Kidney (tissue), 13 donors: ENCODE measurements at regions not wholly inside any gene's neighbourhood (a gene's known extent, or its start where the extent isn't known, plus 50 kb on each side); places are given as distances from the start of the nearest gene placed in this dataset.

ENCODE experiments used
- DNase-seq, 5 donors: peaks; one replicate each; pipeline ENCODE4 v3.0.0-alpha.2; 2013 to 2020
- FAIRE-seq: peaks from 2 replicates; lab custom pipeline; 2012; peaks lifted over from hg19 to GRCh38; lab: Jason Lieb, UNC
- H3K27ac ChIP-seq, 2 donors: one replicate each; pipeline ENCODE4 v1.7.0; 2013; ENCODE audit warnings: low read depth in 2 of 2, low read length in 2 of 2, inconsistent platforms in 1 of 2
- H3K27me3 ChIP-seq: one replicate; pipeline ENCODE4 v1.7.1; 2013; ENCODE audit warnings: low read length, inconsistent platforms; ENCODE audit not compliant: control insufficient read depth, insufficient read depth
- H3K36me3 ChIP-seq, 3 donors: one replicate each; pipeline versions ENCODE4 v1.7.0 to v1.7.1; 2013; ENCODE audit warnings: low read length in 3 of 3, control low read depth in 1 of 3, inconsistent platforms in 1 of 3; ENCODE audit not compliant: insufficient read depth in 3 of 3, control insufficient read depth in 2 of 3
- H3K4me1 ChIP-seq, 3 donors: one replicate each; pipeline versions ENCODE4 v1.7.0 to v1.7.1; 2013; ENCODE audit warnings: low read length in 3 of 3, inconsistent platforms in 1 of 3, low read depth in 1 of 3; ENCODE audit not compliant: control insufficient read depth in 2 of 3, insufficient read depth in 2 of 3
- H3K4me3 ChIP-seq, 3 donors: one replicate each; pipeline versions ENCODE4 v1.7.0 to v1.8.1; 2013; ENCODE audit warnings: low read length in 3 of 3, control low read depth in 1 of 3, inconsistent platforms in 1 of 3
- H3K9ac ChIP-seq, 3 donors: one replicate each; pipeline versions ENCODE4 v1.7.0 to v1.7.1; 2013; ENCODE audit warnings: low read length in 3 of 3, control low read depth in 1 of 3, inconsistent platforms in 1 of 3
- H3K9me3 ChIP-seq, 3 donors: one replicate each; pipeline versions ENCODE4 v1.7.0 to v1.7.1; 2013; ENCODE audit warnings: low read length in 3 of 3, control low read depth in 1 of 3, inconsistent platforms in 1 of 3; ENCODE audit not compliant: control insufficient read depth in 2 of 3, insufficient read depth in 1 of 3
- CTCF ChIP-seq: IDR thresholded peaks from 3 replicates; pipeline ENCODE4 v1.5.1; 2012; ENCODE audit warnings: mild to moderate bottlenecking, moderate library complexity, borderline replicate concordance; ENCODE audit not compliant: insufficient read depth; ENCODE audit errors: extremely low read depth
- intact Hi-C: fragments of 100-400 bp; cut with DNase I; formaldehyde crosslinking; loops from one replicate; pipeline ENCODE4 v1.11.1; 2022
- donor health status: control.
- donor health status: control.
- donor health status: control.
- donor health status: control.
- donor health status: control.
- donor health status: DM: yes; HTN: yes; CAD: no.
- donor health status: Normal renal cell carcinoma (clear cell type).

- DNase-seq (no peak), FAIRE-seq (no peak)
- Histone ChIP-seq H3K27me3 (no peaks in the 10 kb centered on the region), H3K9me3 (no peaks in the 10 kb centered on the region), H3K4me1 (no peaks in the 10 kb centered on the region), H3K36me3 (no peaks in the 10 kb centered on the region), H3K4me3 (no peak overlapping the region), H3K9ac (no peak overlapping the region), H3K27ac (no peak overlapping the region)
- no peak for TF ChIP-seq CTCF
- intact Hi-C loops, result no loop called here
These were observed 231.6 kb downstream of the FNDC1 start for GRCh38 chr6:159400826-159401225.

DNA sequence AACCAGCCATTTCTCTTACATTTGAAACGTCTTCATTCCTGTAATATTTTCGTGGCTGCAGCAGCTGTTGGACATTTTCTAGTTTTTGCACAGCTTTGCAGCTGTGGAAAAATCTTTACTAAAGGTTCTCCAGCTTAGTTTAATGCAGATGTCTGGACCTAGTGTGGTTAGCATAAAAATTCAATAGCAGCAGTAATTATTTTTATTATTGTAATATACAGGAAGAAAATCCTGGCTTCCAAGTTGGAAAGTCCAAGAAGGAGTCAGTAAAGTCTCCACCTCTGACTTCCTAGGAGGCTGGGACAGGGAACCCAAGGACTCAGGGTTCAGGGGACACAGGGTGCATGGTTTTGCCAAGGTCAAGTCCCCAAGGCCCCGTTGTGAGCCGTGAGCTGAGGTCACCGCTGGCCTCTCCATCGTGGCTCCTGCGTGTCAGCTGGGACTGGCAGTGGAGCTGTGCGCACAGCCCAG, 230.6 kb downstream of the FNDC1 start:
- Histone ChIP-seq H3K9ac (no peak overlapping the region), H3K9me3 (no peaks in the 10 kb centered on the region), H3K27ac (no peak overlapping the region), H3K27me3 (no peaks in the 10 kb centered on the region), H3K4me3 (no peak overlapping the region), H3K36me3 (no peaks in the 10 kb centered on the region), H3K4me1 (no peaks in the 10 kb centered on the region)
- FAIRE-seq (no peak), DNase-seq (peak in 1 of 5 donors; percentile 65)
- no peak for TF ChIP-seq CTCF
- intact Hi-C loops, result no loop called here

DNA sequence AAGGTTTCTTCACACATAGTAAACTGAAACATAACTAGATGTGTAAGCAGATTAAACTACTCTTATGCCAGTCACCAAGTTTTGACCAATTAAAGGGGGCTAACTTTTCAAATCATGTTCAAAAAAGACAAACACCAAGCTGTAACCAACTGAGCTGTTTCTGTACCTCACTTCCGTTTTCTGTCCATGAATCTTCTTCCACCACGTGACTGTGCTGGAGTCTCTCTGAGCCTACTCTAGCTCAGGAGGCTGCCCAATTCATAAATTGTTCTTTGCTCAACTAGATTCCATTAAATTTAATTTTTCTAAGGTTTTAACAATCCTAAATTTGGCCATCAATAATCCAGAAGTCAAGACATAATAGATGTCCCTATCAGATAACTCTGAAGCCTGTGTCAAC, 229.4 kb downstream of the FNDC1 start:
- no peaks in the 10 kb centered on the region for H3K27me3 ChIP-seq
- no peak overlapping the region for H3K9ac ChIP-seq
- DNase-seq (no peak), FAIRE-seq (no peak)
- TF ChIP-seq CTCF, result no peak
- no peaks in the 10 kb centered on the region for H3K4me1 ChIP-seq
- intact Hi-C loops, result no loop called here
- no peaks in the 10 kb centered on the region for H3K36me3 ChIP-seq
- H3K9me3 ChIP-seq, result no peaks in the 10 kb centered on the region
- no peak overlapping the region for H3K4me3 ChIP-seq
- H3K27ac ChIP-seq, result no peak overlapping the region

DNA sequence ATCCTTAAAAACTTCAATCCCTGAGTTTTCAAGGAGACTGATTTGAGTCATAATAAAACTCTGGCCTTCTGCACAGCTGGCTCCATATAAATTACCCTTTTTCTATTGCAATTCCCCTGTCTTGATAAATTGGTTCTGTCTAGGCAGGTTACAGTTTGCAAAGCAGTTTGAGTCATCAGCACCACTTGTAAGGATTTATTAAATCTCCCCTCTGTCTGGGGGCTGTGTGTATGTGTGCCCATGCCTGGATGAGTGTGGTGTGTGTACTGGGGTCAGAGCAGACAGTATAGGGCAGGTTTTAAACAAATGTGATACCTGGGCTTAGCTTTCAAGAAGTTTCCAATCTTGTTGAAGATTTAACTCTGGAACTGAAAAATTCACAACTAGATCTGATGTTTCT, 228.6 kb downstream of the FNDC1 start:
- DNase-seq, result peak in 1 of 5 donors; percentile 8
- no peaks in the 10 kb centered on the region for H3K27me3 ChIP-seq
- H3K9ac ChIP-seq, result no peak overlapping the region
- intact Hi-C loops, result no loop called here
- no peaks in the 10 kb centered on the region for H3K9me3 ChIP-seq
- no peak for TF ChIP-seq CTCF
- H3K36me3 ChIP-seq, result no peaks in the 10 kb centered on the region
- no peaks in the 10 kb centered on the region for H3K4me1 ChIP-seq
- no peak overlapping the region for H3K27ac ChIP-seq
- H3K4me3 ChIP-seq, result no peak overlapping the region
- FAIRE-seq, result no peak
